HepG2 (cell line): ENCODE measurements at regions not wholly inside any gene's neighbourhood (a gene's known extent, or its start where the extent isn't known, plus 50 kb on each side); places are given as distances from the start of the nearest gene placed in this dataset.

Experiments used
- ARNTL ChIP-seq: sonication (generic); formaldehyde crosslinking; IDR thresholded peaks from 2 replicates; pipeline ENCODE4 v1.4.0; 2020; ENCODE audit warnings: mild to moderate bottlenecking, missing genetic modification reagents
- ELF1 ChIP-seq: sonication (generic); formaldehyde crosslinking; IDR thresholded peaks from 2 replicates; pipeline ENCODE4 v1.4.0; 2020; ENCODE audit warnings: missing genetic modification reagents
- HNF1A ChIP-seq, 2 experiments: sonication (generic) in 1 of 2; formaldehyde crosslinking in 1 of 2; IDR thresholded peaks; 2 replicates each; pipeline versions ENCODE4 v1.4.0 to v1.6.1; 2016 to 2020; ENCODE audit warnings: borderline replicate concordance in 1 of 2, low read depth in 1 of 2, mild to moderate bottlenecking in 1 of 2, missing genetic modification reagents in 1 of 2
- HNRNPL ChIP-seq: fragments of 200-400 bp; formaldehyde crosslinking; IDR thresholded peaks from 2 replicates; pipeline ENCODE4 v1.6.1; 2017; ENCODE audit warnings: mild to moderate bottlenecking, low read depth, low read length
- JUND ChIP-seq: sonication (generic); formaldehyde crosslinking; IDR thresholded peaks from 2 replicates; pipeline ENCODE4 v1.8.0; 2022; ENCODE audit warnings: mild to moderate bottlenecking, missing genetic modification reagents
- MBNL3 ChIP-seq: fragments of 250-450 bp; sonication (Bioruptor Pico); conservative IDR thresholded peaks from 2 replicates; pipeline ENCODE4 v1.8.0; 2022; ENCODE audit warnings: mild to moderate bottlenecking, inconsistent platforms
- MLLT10 ChIP-seq: sonication (generic); formaldehyde crosslinking; IDR thresholded peaks from 2 replicates; pipeline ENCODE4 v1.4.0; 2020; ENCODE audit warnings: missing genetic modification reagents
- MTF2 ChIP-seq: sonication (generic); formaldehyde crosslinking; IDR thresholded peaks from 2 replicates; pipeline ENCODE4 v1.5.0; 2020; ENCODE audit warnings: missing genetic modification reagents, borderline replicate concordance
- NCOA2 ChIP-seq: sonication (generic); formaldehyde crosslinking; IDR thresholded peaks from 2 replicates; pipeline ENCODE4 v1.8.0; 2022; ENCODE audit warnings: inconsistent platforms
- SRSF9 ChIP-seq: fragments of 200-400 bp; formaldehyde crosslinking; IDR thresholded peaks from 2 replicates; pipeline ENCODE4 v1.6.1; 2018; ENCODE audit warnings: borderline replicate concordance, mild to moderate bottlenecking, low read depth, low read length; ENCODE audit not compliant: insufficient read depth, poor library complexity, severe bottlenecking
- TERF1 ChIP-seq: sonication (generic); formaldehyde crosslinking; IDR thresholded peaks from 2 replicates; pipeline ENCODE4 v1.8.0; 2022; ENCODE audit warnings: mild to moderate bottlenecking, missing genetic modification reagents, moderate library complexity
- TFDP2 ChIP-seq: sonication (generic); formaldehyde crosslinking; IDR thresholded peaks from 2 replicates; pipeline ENCODE4 v1.4.0; 2020; ENCODE audit warnings: missing genetic modification reagents
- TOE1 ChIP-seq: sonication (generic); formaldehyde crosslinking; IDR thresholded peaks from 2 replicates; pipeline ENCODE4 v1.4.0; 2020; ENCODE audit warnings: mild to moderate bottlenecking, missing genetic modification reagents
- ZBTB42 ChIP-seq: sonication (generic); formaldehyde crosslinking; IDR thresholded peaks from 2 replicates; pipeline ENCODE4 v1.5.0; 2020; ENCODE audit warnings: mild to moderate bottlenecking, missing genetic modification reagents
- ZBTB7B ChIP-seq: sonication (generic); formaldehyde crosslinking; IDR thresholded peaks from 2 replicates; pipeline ENCODE4 v1.4.0; 2020; ENCODE audit warnings: missing genetic modification reagents
- ZNF124 ChIP-seq: sonication (generic); formaldehyde crosslinking; IDR thresholded peaks from 2 replicates; pipeline ENCODE4 v1.4.0; 2020; ENCODE audit warnings: missing genetic modification reagents
- ZNF431 ChIP-seq: sonication (generic); formaldehyde crosslinking; IDR thresholded peaks from 2 replicates; pipeline ENCODE4 v1.9.0; 2022; ENCODE audit warnings: missing genetic modification reagents, low read depth, mild to moderate bottlenecking, borderline replicate concordance
- ZNF678 ChIP-seq: sonication (generic); formaldehyde crosslinking; IDR thresholded peaks from 2 replicates; pipeline ENCODE4 v1.4.0; 2020; ENCODE audit warnings: mild to moderate bottlenecking, missing genetic modification reagents
- ZNF772 ChIP-seq: sonication (generic); formaldehyde crosslinking; IDR thresholded peaks from 2 replicates; pipeline ENCODE4 v1.5.0; 2020; ENCODE audit warnings: mild to moderate bottlenecking, missing genetic modification reagents
- ZNF883 ChIP-seq: sonication (generic); formaldehyde crosslinking; IDR thresholded peaks from 2 replicates; pipeline ENCODE4 v1.5.1; 2020; ENCODE audit warnings: mild to moderate bottlenecking, missing genetic modification reagents; ENCODE audit errors: not compliant biosample characterization
- ZSCAN22 ChIP-seq: sonication (generic); formaldehyde crosslinking; IDR thresholded peaks from 2 replicates; pipeline ENCODE4 v1.4.0; 2020; ENCODE audit warnings: mild to moderate bottlenecking, missing genetic modification reagents
- TF ChIP-seq, protein P1 (sequence below): sonication (generic); formaldehyde crosslinking; IDR thresholded peaks from 2 replicates; pipeline ENCODE4 v1.4.0; 2020; ENCODE audit warnings: missing genetic modification reagents
- TF ChIP-seq, protein P2 (sequence below): sonication (generic); formaldehyde crosslinking; IDR thresholded peaks from 2 replicates; pipeline ENCODE4 v1.8.0; 2022; ENCODE audit warnings: mild to moderate bottlenecking, missing genetic modification reagents, moderate library complexity

DNA sequence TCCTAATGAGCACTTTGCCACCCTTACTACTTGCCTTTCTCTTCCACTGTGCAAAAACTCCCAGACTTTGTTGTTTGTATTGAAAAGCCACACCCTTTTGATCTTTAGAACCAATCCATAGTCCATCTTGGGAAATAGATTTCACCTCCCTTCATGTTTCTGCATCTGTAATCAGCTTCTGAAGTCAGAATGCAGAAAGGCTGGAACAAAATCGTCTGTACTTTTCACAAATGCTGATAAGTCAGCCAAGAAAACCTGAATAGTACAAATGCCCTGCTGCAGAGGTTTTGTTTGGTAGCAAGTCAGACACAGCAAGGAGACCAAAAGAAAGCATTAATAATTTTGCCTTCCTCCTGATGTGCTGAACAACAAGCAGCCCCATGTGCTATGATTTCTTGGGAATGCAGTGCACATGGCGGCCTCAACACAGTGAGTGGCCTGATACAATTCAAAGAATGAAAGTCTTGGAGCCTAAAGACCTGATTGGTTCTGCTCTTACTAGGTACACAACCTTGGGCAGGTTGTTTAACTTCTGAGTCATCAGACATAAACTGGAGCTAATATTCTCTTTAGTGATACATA is 59.2 kb upstream of the STK32A start (continued):
- no peak for TF ChIP-seq HNF1A (IDR thresholded peaks at IDR 0.05; ENCODE audit: low read depth)
- no peak for TF ChIP-seq HNF1A (CRISPR knock-in tag; IDR thresholded peaks at IDR 0.05; ENCODE audit: borderline replicate concordance)
- TF ChIP-seq TFDP2 (CRISPR knock-in tag), result 0 out of 2 replicates have a peak, but pooled peaks have one; percentile 45
- TF ChIP-seq ZNF883, result no peak
- TF ChIP-seq ZSCAN22 (CRISPR knock-in tag), result no peak
- no peak for TF ChIP-seq ZNF772
- no peak for TF ChIP-seq TOE1 (CRISPR knock-in tag)
- TF ChIP-seq ELF1, result no peak
- TF ChIP-seq JUND (CRISPR knock-in tag), result no peak
- no peak for TF ChIP-seq ZNF124
- no peak for TF ChIP-seq SRSF9
- no peak for TF ChIP-seq ZNF678 (CRISPR knock-in tag)
- TF ChIP-seq, protein P1, sequence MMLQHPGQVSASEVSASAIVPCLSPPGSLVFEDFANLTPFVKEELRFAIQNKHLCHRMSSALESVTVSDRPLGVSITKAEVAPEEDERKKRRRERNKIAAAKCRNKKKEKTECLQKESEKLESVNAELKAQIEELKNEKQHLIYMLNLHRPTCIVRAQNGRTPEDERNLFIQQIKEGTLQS (CRISPR knock-in tag), result peak; percentile 68
- TF ChIP-seq TERF1 (CRISPR knock-in tag), result no peak
- no peak for TF ChIP-seq MBNL3
- no peak for TF ChIP-seq ZBTB7B (CRISPR knock-in tag)
- TF ChIP-seq MTF2 (CRISPR knock-in tag), result no peak
- TF ChIP-seq ARNTL (CRISPR knock-in tag), result no peak
- no peak for TF ChIP-seq HNRNPL
- TF ChIP-seq ZNF431 (CRISPR knock-in tag), result no peak
- no peak for TF ChIP-seq MLLT10 (CRISPR knock-in tag)
- TF ChIP-seq ZBTB42 (CRISPR knock-in tag), result no peak
- peak; percentile 66; the same call in 1 of the 2 replicates for TF ChIP-seq NCOA2 (CRISPR knock-in tag)
- TF ChIP-seq, protein P2, sequence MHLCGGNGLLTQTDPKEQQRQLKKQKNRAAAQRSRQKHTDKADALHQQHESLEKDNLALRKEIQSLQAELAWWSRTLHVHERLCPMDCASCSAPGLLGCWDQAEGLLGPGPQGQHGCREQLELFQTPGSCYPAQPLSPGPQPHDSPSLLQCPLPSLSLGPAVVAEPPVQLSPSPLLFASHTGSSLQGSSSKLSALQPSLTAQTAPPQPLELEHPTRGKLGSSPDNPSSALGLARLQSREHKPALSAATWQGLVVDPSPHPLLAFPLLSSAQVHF (CRISPR knock-in tag), result no peak
